ENCODE measurements at regions not wholly inside any gene's neighbourhood (a gene's known extent, or its start where the extent isn't known, plus 50 kb on each side); places are given as distances from the start of the nearest gene placed in this dataset.

DNA sequence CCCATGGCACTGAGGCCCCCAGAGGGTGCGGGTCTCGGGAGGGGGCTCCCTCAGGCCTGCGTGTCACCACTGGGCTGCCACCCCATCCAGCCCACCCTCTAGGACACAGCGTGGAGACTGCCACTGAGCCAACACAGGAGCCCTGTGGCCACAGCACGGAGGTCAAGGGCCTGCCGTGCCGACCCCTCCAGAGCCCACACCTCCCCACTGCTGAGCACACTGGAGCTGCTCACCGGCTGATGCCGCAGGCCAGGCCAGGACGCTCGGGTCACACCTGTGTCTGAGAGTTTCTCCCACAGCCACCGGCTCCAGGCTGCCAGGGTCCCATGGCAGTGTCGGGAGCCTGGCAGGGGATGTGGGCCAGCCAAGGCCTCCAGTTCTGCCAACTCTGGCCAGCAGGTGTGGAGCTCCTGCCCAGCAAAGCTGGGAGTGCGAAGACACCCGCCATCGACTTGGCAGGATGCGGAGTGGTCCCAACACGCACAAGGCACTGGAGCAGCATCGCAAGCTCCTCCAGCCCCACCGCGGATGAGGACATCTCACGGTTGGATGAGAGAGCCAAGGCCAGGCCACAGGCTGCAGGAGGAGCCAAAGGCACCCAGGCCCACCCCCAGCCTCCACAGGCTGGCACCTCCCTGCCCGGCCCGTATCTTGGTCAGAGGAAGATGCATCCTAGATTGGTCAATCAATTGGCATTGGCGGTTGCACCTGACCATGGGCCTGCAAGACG is 187.1 kb downstream of the BRD1 start:
- CTCF ChIA-PET: no interaction called here
- intact Hi-C loops (cut with micrococcal nuclease): no loop called here
- ATAC-seq: no peak

More for the DNA sequence above, 187.1 kb downstream of the BRD1 start:
- no peaks in the 10 kb centered on the region for H3K9me2 ChIP-seq (ENCODE audit: insufficient read depth)
- H3K4me1 ChIP-seq (ENCODE audit: control insufficient read depth in 1 of 2, insufficient read depth in 2 of 2, low read length in 2 of 2): peaks cover 0 to 4% of the 10 kb centered on the region in 2 experiments; a peak in 2 of 4 replicates
- H3K36me3 ChIP-seq (ENCODE audit: control insufficient read depth in 1 of 2, insufficient read depth in 2 of 2, low read length in 2 of 2): no peaks in the 10 kb centered on the region
- H3K9ac ChIP-seq (ENCODE audit: low read length): no peak overlapping the region
- TF ChIP-seq ELF1 (IDR thresholded peaks at IDR 0.05; ENCODE audit: borderline replicate concordance, low read depth) (no peak), YY1 (IDR thresholded peaks at IDR 0.05; ENCODE audit: extremely low read depth, insufficient replicate concordance, low read depth, low read length) (no peak), EZH2phosphoT487 (IDR thresholded peaks at IDR 0.05; ENCODE audit: borderline replicate concordance) (no peak)
- TF ChIP-seq, protein P1, sequence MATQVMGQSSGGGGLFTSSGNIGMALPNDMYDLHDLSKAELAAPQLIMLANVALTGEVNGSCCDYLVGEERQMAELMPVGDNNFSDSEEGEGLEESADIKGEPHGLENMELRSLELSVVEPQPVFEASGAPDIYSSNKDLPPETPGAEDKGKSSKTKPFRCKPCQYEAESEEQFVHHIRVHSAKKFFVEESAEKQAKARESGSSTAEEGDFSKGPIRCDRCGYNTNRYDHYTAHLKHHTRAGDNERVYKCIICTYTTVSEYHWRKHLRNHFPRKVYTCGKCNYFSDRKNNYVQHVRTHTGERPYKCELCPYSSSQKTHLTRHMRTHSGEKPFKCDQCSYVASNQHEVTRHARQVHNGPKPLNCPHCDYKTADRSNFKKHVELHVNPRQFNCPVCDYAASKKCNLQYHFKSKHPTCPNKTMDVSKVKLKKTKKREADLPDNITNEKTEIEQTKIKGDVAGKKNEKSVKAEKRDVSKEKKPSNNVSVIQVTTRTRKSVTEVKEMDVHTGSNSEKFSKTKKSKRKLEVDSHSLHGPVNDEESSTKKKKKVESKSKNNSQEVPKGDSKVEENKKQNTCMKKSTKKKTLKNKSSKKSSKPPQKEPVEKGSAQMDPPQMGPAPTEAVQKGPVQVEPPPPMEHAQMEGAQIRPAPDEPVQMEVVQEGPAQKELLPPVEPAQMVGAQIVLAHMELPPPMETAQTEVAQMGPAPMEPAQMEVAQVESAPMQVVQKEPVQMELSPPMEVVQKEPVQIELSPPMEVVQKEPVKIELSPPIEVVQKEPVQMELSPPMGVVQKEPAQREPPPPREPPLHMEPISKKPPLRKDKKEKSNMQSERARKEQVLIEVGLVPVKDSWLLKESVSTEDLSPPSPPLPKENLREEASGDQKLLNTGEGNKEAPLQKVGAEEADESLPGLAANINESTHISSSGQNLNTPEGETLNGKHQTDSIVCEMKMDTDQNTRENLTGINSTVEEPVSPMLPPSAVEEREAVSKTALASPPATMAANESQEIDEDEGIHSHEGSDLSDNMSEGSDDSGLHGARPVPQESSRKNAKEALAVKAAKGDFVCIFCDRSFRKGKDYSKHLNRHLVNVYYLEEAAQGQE (IDR thresholded peaks at IDR 0.05; ENCODE audit: low read depth): no peak
- TF ChIP-seq, protein P2, sequence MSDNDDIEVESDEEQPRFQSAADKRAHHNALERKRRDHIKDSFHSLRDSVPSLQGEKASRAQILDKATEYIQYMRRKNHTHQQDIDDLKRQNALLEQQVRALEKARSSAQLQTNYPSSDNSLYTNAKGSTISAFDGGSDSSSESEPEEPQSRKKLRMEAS (IDR thresholded peaks at IDR 0.05): no peak
- no peaks in the 10 kb centered on the region for H3K27me3 ChIP-seq (ENCODE audit: insufficient read depth, low read length)
- H4K20me1 ChIP-seq (ENCODE audit: insufficient read depth): no peaks in the 10 kb centered on the region
- no peak for DNase-seq (ENCODE audit: low read depth, low spot score)
- no peak overlapping the region for H3K27ac ChIP-seq (ENCODE audit: low read depth, low read length)
- ChIA-PET POLR2A (no interaction called here), RAD21 (ENCODE audit: low non-redundant PET in 1 of 2, low total read pairs in 2 of 2, uncharacterized antibody in 2 of 2, unreplicated experiment in 2 of 2) (no interaction called here)
- H3K9me3 ChIP-seq (ENCODE audit: control insufficient read depth in 1 of 2, insufficient read depth in 1 of 2, low read depth in 1 of 2, low read length in 2 of 2): no peaks in the 10 kb centered on the region
- no peak overlapping the region for H3K4me2 ChIP-seq (ENCODE audit: low read length)
- no peak overlapping the region for H3K4me3 ChIP-seq (replicated peaks in 1 of 2; ENCODE audit: low read depth in 1 of 2, low read length in 2 of 2)
- no TSS peak for BruUV-seq (replicated peaks)
- no peak overlapping the region for H2AFZ ChIP-seq (ENCODE audit: low read depth, low read length, poor library complexity, severe bottlenecking)
- peaks cover 92% of the 10 kb centered on the region for H3K79me2 ChIP-seq (ENCODE audit: insufficient read depth, low read length)
